ENCODE measurements at regions not wholly inside any gene's neighbourhood (a gene's known extent, or its start where the extent isn't known, plus 50 kb on each side); places are given as distances from the start of the nearest gene placed in this dataset.

- no peaks in the 10 kb centered on the region for H4K20me1 ChIP-seq (ENCODE audit: insufficient read depth, low read length)
- no TSS peak for BruUV-seq (replicated peaks)
- no peak overlapping the region for H3K4me2 ChIP-seq (ENCODE audit: low read depth, low read length)
- no peaks in the 10 kb centered on the region for H3K79me2 ChIP-seq (ENCODE audit: insufficient read depth, low read length)
- no peaks in the 10 kb centered on the region for H3K27me3 ChIP-seq (ENCODE audit: control insufficient read depth in 1 of 2, insufficient read depth in 2 of 2, low read length in 2 of 2)
- CTCF ChIA-PET (ENCODE audit: low intra/inter-chr PET ratio, low total read pairs), result no interaction called here
- no peaks in the 10 kb centered on the region for H3K36me3 ChIP-seq (replicated peaks in 1 of 2; ENCODE audit: control insufficient read depth in 1 of 2, insufficient read depth in 2 of 2, low read length in 2 of 2)
- no peak overlapping the region for H3K4me3 ChIP-seq (replicated peaks in 1 of 3; ENCODE audit: insufficient read depth in 1 of 3, low read depth in 2 of 3, low read length in 3 of 3)
- FAIRE-seq (no peak), ATAC-seq (no peak), DNase-seq (ENCODE audit: low spot score) (no peak)
- H3K9ac ChIP-seq (ENCODE audit: insufficient read depth, low read depth, low read length), result no peak overlapping the region
- WGBS (ENCODE audit: low lambda C conversion rate), result 0% methylated on average over 1 of the region's 1 CpG
- intact Hi-C loops (cut with micrococcal nuclease; ENCODE audit: unreplicated experiment), result no loop called here
- H3K9me3 ChIP-seq (ENCODE audit: low read length), result no peaks in the 10 kb centered on the region
- no peak for TF ChIP-seq KAT7 (CRISPR knock-in tag; IDR thresholded peaks at IDR 0.05; ENCODE audit: borderline replicate concordance)
- H3K4me1 ChIP-seq (ENCODE audit: insufficient read depth, low read length), result no peaks in the 10 kb centered on the region
- in situ Hi-C loops (cut with HindIII; ENCODE audit: extremely low pct_ligation_motif_present, low pct_unique_long_range_greater_than_20kb), result no loop called here
- no peak overlapping the region for H2AFZ ChIP-seq (ENCODE audit: low read length)
- H3K27ac ChIP-seq (ENCODE audit: extremely low read length, insufficient read depth, low read length), result no peak overlapping the region
- POLR2A ChIA-PET, result no interaction called here
Measured at GRCh38 chr18:71707985-71708500, 836.1 kb downstream of the CBLN2 start.

DNA sequence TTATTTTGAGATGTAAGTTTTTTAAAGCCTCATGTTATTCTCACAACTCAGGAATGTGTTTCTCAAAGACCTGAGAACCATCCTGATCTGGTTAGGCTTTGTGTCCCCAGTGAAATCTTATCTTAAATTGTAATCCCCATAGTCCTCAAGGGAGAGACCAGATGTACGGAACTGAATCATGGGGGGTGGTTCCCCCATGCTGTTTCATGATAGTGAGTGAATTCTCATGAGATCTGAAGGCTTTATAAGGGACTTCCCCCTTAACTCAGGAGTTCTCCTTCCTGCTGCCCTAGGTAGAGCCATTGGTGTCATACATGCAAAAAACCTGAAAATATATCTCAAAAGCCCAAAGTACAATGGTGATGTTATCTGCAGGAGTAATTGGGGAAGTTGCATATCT, 836.7 kb downstream of the CBLN2 start:
- H3K79me2 ChIP-seq (ENCODE audit: insufficient read depth, low read length), result no peaks in the 10 kb centered on the region
- in situ Hi-C loops (cut with HindIII; ENCODE audit: extremely low pct_ligation_motif_present, low pct_unique_long_range_greater_than_20kb) (no loop called here), intact Hi-C loops (cut with micrococcal nuclease; ENCODE audit: unreplicated experiment) (no loop called here)
- no peaks in the 10 kb centered on the region for H3K36me3 ChIP-seq (replicated peaks in 1 of 2; ENCODE audit: control insufficient read depth in 1 of 2, insufficient read depth in 2 of 2, low read length in 2 of 2)
- ChIA-PET CTCF (ENCODE audit: low intra/inter-chr PET ratio, low total read pairs) (no interaction called here), POLR2A (no interaction called here)
- H3K4me3 ChIP-seq (replicated peaks in 1 of 3; ENCODE audit: insufficient read depth in 1 of 3, low read depth in 2 of 3, low read length in 3 of 3), result no peak overlapping the region
- no peaks in the 10 kb centered on the region for H3K4me1 ChIP-seq (ENCODE audit: insufficient read depth, low read length)
- DNase-seq (ENCODE audit: low spot score) (no peak), FAIRE-seq (no peak), ATAC-seq (no peak)
- BruUV-seq (replicated peaks), result no TSS peak
- no peaks in the 10 kb centered on the region for H3K9me3 ChIP-seq (ENCODE audit: low read length)
- no peak overlapping the region for H3K9ac ChIP-seq (ENCODE audit: insufficient read depth, low read depth, low read length)
- H4K20me1 ChIP-seq (ENCODE audit: insufficient read depth, low read length), result no peaks in the 10 kb centered on the region
- 0% methylated on average over 1 of the region's 1 CpG for WGBS (ENCODE audit: low lambda C conversion rate)
- no peaks in the 10 kb centered on the region for H3K27me3 ChIP-seq (ENCODE audit: control insufficient read depth in 1 of 2, insufficient read depth in 2 of 2, low read length in 2 of 2)
- no peak overlapping the region for H3K27ac ChIP-seq (ENCODE audit: extremely low read length, insufficient read depth, low read length)
- H2AFZ ChIP-seq (ENCODE audit: low read length), result no peak overlapping the region
- no peak overlapping the region for H3K4me2 ChIP-seq (ENCODE audit: low read depth, low read length)
- TF ChIP-seq MNT (IDR thresholded peaks at IDR 0.05), result no peak
- TF ChIP-seq MXD4 (CRISPR knock-in tag; IDR thresholded peaks at IDR 0.05), result no peak
- no peak for TF ChIP-seq RFX5 (IDR thresholded peaks at IDR 0.05; ENCODE audit: low read depth, low read length)
- no peak for TF ChIP-seq RBM39 (IDR thresholded peaks at IDR 0.05; ENCODE audit: low read depth, low read length, poor library complexity, severe bottlenecking)
- no peak for TF ChIP-seq ZNF232 (CRISPR knock-in tag; IDR thresholded peaks at IDR 0.05; ENCODE audit: borderline replicate concordance)
- TF ChIP-seq ZNF747 (CRISPR knock-in tag; IDR thresholded peaks at IDR 0.05; ENCODE audit: borderline replicate concordance), result no peak
- no peak for TF ChIP-seq HNF4A (CRISPR knock-in tag; IDR thresholded peaks at IDR 0.05)
- TF ChIP-seq, protein P1, sequence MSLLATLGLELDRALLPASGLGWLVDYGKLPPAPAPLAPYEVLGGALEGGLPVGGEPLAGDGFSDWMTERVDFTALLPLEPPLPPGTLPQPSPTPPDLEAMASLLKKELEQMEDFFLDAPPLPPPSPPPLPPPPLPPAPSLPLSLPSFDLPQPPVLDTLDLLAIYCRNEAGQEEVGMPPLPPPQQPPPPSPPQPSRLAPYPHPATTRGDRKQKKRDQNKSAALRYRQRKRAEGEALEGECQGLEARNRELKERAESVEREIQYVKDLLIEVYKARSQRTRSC (CRISPR knock-in tag; IDR thresholded peaks at IDR 0.05; ENCODE audit: low read depth), result no peak
- no peak for TF ChIP-seq NFE2L1 (CRISPR knock-in tag; IDR thresholded peaks at IDR 0.05; ENCODE audit: borderline replicate concordance)
- TF ChIP-seq ZNF782 (CRISPR knock-in tag; IDR thresholded peaks at IDR 0.05; ENCODE audit: borderline replicate concordance), result no peak
- TF ChIP-seq ZNF746 (CRISPR knock-in tag; IDR thresholded peaks at IDR 0.05), result no peak
- TF ChIP-seq, protein P2, sequence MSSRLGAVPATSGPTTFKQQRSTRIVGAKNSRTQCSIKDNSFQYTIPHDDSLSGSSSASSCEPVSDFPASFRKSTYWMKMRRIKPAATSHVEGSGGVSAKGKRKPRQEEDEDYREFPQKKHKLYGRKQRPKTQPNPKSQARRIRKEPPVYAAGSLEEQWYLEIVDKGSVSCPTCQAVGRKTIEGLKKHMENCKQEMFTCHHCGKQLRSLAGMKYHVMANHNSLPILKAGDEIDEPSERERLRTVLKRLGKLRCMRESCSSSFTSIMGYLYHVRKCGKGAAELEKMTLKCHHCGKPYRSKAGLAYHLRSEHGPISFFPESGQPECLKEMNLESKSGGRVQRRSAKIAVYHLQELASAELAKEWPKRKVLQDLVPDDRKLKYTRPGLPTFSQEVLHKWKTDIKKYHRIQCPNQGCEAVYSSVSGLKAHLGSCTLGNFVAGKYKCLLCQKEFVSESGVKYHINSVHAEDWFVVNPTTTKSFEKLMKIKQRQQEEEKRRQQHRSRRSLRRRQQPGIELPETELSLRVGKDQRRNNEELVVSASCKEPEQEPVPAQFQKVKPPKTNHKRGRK (CRISPR knock-in tag; IDR thresholded peaks at IDR 0.05), result no peak
- TF ChIP-seq ZZZ3 (CRISPR knock-in tag; IDR thresholded peaks at IDR 0.05; ENCODE audit: borderline replicate concordance), result no peak
- no peak for TF ChIP-seq ZNF883 (CRISPR knock-in tag; IDR thresholded peaks at IDR 0.05; ENCODE audit: not compliant biosample characterization)
- TF ChIP-seq ZNF589 (CRISPR knock-in tag; conservative IDR thresholded peaks at IDR 0.05), result no peak
- no peak for TF ChIP-seq ZNF282 (IDR thresholded peaks at IDR 0.05; ENCODE audit: partially characterized antibody)

Measured in HepG2 (cell line).